ENCODE measurements at regions not wholly inside any gene's neighbourhood (a gene's known extent, or its start where the extent isn't known, plus 50 kb on each side); places are given as distances from the start of the nearest gene placed in this dataset.
"Not testable (repeated sequence)": the region's sequence is repeated elsewhere in the genome, so short reads cannot be mapped to it uniquely, and the experiment has no call there.

DNA sequence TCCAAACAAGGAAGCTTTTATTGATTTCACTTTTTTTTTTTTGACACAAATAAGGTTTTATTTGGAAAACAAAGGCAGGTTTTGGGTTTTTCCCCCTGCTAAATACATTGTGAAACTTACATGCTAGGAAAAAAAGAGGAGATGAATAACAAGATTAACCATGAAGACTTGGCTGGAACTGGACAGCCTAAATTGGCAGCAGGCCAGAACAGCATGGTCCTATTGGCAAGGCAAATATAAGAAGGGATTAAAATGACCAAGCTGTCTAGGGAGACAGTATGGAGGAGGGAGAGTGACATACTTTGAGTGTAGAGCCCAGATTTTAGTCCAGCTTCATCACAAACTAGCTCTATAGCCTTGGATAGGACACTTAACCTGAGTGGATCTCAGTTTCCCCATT is 63.9 kb upstream of the BBX start:
- TF ChIP-seq, protein P1, sequence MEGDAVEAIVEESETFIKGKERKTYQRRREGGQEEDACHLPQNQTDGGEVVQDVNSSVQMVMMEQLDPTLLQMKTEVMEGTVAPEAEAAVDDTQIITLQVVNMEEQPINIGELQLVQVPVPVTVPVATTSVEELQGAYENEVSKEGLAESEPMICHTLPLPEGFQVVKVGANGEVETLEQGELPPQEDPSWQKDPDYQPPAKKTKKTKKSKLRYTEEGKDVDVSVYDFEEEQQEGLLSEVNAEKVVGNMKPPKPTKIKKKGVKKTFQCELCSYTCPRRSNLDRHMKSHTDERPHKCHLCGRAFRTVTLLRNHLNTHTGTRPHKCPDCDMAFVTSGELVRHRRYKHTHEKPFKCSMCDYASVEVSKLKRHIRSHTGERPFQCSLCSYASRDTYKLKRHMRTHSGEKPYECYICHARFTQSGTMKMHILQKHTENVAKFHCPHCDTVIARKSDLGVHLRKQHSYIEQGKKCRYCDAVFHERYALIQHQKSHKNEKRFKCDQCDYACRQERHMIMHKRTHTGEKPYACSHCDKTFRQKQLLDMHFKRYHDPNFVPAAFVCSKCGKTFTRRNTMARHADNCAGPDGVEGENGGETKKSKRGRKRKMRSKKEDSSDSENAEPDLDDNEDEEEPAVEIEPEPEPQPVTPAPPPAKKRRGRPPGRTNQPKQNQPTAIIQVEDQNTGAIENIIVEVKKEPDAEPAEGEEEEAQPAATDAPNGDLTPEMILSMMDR (IDR thresholded peaks at IDR 0.05; ENCODE audit: low read depth, low read length) = no peak
- DNase-seq = no peak

GRCh38 chr3:107461721-107462120 is 61.0 kb upstream of the BBX start:
- DNase-seq = peak; percentile 12
- TF ChIP-seq, protein P1 (IDR thresholded peaks at IDR 0.05; ENCODE audit: low read depth, low read length) = no peak

More for the DNA sequence above, 63.9 kb upstream of the BBX start:
- Histone ChIP-seq H3K27ac (no peak overlapping the region), H3K36me3 (no peaks in the 10 kb centered on the region), H3K4me3 (ENCODE audit: low read depth, low read length) (no peak overlapping the region), H3K9me3 (ENCODE audit: severe bottlenecking) (no peaks in the 10 kb centered on the region), H3K27me3 (ENCODE audit: insufficient read depth, low read depth, severe bottlenecking) (peaks cover 10% of the 10 kb centered on the region)

GRCh38 chr3:107464037-107464436 is 58.7 kb upstream of the BBX start:
- TF ChIP-seq, protein P1 (IDR thresholded peaks at IDR 0.05; ENCODE audit: low read depth, low read length) = no peak
- Histone ChIP-seq H3K4me3 (ENCODE audit: low read depth, low read length) (no peak overlapping the region), H3K9me3 (ENCODE audit: severe bottlenecking) (no peaks in the 10 kb centered on the region), H3K36me3 (no peaks in the 10 kb centered on the region), H3K27ac (no peak overlapping the region), H3K27me3 (ENCODE audit: insufficient read depth, low read depth, severe bottlenecking) (peaks cover 10% of the 10 kb centered on the region)
- DNase-seq = no peak

More at GRCh38 chr3:107461721-107462120, 61.0 kb upstream of the BBX start:
- no peaks in the 10 kb centered on the region for H3K36me3 ChIP-seq
- no peaks in the 10 kb centered on the region for H3K9me3 ChIP-seq (ENCODE audit: severe bottlenecking)
- H3K27ac ChIP-seq = no peak overlapping the region
- no peak overlapping the region for H3K4me3 ChIP-seq (ENCODE audit: low read depth, low read length)
- peaks cover 10% of the 10 kb centered on the region for H3K27me3 ChIP-seq (ENCODE audit: insufficient read depth, low read depth, severe bottlenecking)

GRCh38 chr3:107465064-107465631 is 57.6 kb upstream of the BBX start:
- DNase-seq = no peak
- no peaks in the 10 kb centered on the region for H3K9me3 ChIP-seq (ENCODE audit: severe bottlenecking)
- H3K27ac ChIP-seq = no peak overlapping the region
- H3K27me3 ChIP-seq (ENCODE audit: insufficient read depth, low read depth, severe bottlenecking) = peaks cover 10% of the 10 kb centered on the region
- H3K36me3 ChIP-seq = no peaks in the 10 kb centered on the region
- H3K4me3 ChIP-seq (ENCODE audit: low read depth, low read length) = no peak overlapping the region
- TF ChIP-seq, protein P1 (IDR thresholded peaks at IDR 0.05; ENCODE audit: low read depth, low read length) = no peak

DNA sequence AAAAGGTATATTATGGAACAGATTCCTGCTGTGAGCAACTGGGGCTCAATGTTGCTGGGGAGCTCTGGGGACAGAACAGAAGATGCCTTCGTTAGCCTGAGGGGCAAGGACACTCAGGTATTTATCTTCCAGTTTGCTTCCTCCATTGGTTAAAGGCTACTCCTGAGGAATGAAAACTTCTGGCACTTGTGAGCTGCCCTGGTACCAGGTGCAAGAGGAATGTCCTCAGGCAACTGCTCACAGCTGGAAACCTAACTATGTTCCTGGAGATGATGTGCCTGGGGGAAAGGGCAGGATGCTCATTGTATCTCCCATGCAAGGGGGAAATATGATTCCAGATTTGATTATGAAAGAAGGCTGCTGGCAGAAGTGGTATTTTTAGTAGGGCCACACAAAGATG is 54.0 kb upstream of the BBX start:
- DNase-seq = no peak
- no peak overlapping the region for H3K27ac ChIP-seq
- H3K9me3 ChIP-seq (ENCODE audit: severe bottlenecking) = no peaks in the 10 kb centered on the region
- TF ChIP-seq, protein P1 (IDR thresholded peaks at IDR 0.05; ENCODE audit: low read depth, low read length) = no peak
- H3K27me3 ChIP-seq (ENCODE audit: insufficient read depth, low read depth, severe bottlenecking) = no peaks in the 10 kb centered on the region
- no peak overlapping the region for H3K4me3 ChIP-seq (ENCODE audit: low read depth, low read length)
- H3K36me3 ChIP-seq = no peaks in the 10 kb centered on the region

GRCh38 chr3:107470496-107470895 is 52.3 kb upstream of the BBX start:
- not testable (repeated sequence) for DNase-seq; H3K36me3 ChIP-seq; H3K27me3 ChIP-seq (ENCODE audit: insufficient read depth, low read depth, severe bottlenecking); H3K27ac ChIP-seq; H3K4me3 ChIP-seq (ENCODE audit: low read depth, low read length); H3K9me3 ChIP-seq (ENCODE audit: severe bottlenecking)
